GM21447 (cell line): ENCODE measurements at regions not wholly inside any gene's neighbourhood (a gene's known extent, or its start where the extent isn't known, plus 50 kb on each side); places are given as distances from the start of the nearest gene placed in this dataset.

Source experiments
- ATAC-seq: cut with Tn5 transposase; IDR thresholded peaks from one replicate; pipeline ENCODE4 v1.9.1; 2021; ENCODE audit not compliant: unreplicated experiment

GRCh38 chr2:217327953-217328621 is 468.2 kb upstream of the TNP1 start:
- no peak for ATAC-seq

- ATAC-seq, result no peak
Observed at GRCh38 chr2:217326238-217327022, 466.6 kb upstream of the TNP1 start.

DNA sequence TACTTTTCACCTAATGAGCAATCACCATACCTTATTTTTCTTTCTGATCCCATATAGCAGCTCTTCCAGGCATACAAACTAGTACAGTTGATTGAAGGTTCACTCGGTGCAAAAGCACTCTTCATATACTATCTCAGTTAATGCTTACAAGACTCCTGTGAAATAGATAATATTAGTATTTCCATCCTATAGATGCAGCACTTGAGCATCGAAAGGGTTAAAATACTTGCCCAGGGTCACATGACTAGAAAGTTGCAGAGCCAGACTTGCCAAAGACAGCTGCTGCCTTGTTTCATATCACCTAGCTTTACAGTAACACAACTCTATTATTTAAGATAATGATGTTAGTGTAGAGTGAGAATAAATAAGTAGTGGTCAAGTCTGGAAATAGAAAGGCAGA is 466.0 kb upstream of the TNP1 start:
- ATAC-seq, result no peak

GRCh38 chr2:217325251-217325650 is 465.4 kb upstream of the TNP1 start:
- no peak for ATAC-seq

- ATAC-seq, result peak; percentile 67
Observed at GRCh38 chr2:217316743-217317142, 456.9 kb upstream of the TNP1 start.

GRCh38 chr2:217314021-217314460 is 454.2 kb upstream of the TNP1 start:
- ATAC-seq, result no peak

DNA sequence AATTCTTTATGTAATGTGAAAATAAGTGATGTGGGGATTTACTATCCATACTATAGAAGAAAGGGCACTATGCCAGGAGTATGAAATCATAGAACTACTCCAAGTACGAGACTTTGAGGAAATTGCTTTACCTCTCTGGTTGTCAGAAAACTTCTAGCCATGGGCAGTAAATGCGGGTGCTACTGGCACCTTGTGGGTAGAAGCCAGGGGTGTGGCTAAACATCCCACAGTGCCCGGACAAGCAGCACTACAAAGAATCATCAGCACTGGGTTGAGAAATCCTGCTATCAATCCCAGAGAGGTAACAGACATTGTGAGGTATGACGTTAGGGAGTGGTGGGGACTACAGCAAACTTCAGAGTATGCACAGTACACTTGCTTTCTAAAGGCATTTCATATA is 453.5 kb upstream of the TNP1 start:
- ATAC-seq, result no peak

GRCh38 chr2:217309056-217309455 is 449.2 kb upstream of the TNP1 start:
- ATAC-seq, result no peak

- no peak for ATAC-seq
Observed at GRCh38 chr2:217307023-217307422, 447.2 kb upstream of the TNP1 start.

DNA sequence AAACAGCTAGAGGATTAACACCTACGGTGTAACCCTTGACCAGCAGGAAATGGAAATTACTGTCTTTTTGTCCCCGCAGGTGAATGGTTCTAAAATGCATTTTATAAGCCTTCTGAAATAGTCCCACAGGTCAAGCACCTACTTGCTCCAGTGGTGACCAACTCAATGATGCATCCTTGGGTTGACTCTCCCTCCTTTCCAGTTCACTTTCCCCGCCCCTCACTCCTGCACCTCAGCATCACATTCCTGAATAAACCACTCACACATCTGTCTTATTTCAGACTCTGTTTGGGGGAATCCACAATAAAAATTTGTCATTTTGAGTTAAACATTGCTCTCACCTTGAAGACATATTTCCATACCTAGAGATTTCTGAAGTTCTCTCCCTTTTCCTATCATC is 446.0 kb upstream of the TNP1 start:
- ATAC-seq, result no peak

GRCh38 chr2:217304582-217304981 is 444.7 kb upstream of the TNP1 start:
- no peak for ATAC-seq

- no peak for ATAC-seq
Observed at GRCh38 chr2:217302856-217303255, 443.0 kb upstream of the TNP1 start.

- ATAC-seq, result no peak
Observed at GRCh38 chr2:217301142-217301925, 441.5 kb upstream of the TNP1 start.

DNA sequence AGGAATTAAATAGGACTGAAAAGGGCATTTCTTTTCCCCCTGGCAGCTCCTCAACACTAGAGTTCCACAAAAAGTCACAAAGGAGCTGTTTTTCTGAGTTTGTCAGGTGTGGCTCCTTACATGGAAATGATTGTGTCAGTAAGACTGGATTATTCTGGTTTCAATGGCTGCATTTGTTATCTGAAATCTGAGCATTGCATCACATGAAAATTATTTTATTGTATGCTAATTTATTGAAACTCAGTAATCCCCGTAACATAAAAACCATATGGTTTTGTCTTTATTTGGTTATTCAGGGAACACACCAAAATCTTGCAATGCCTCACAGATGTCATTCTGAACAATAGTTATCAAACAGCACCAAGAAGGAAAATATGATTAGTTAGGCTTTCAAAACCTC is 439.7 kb upstream of the TNP1 start:
- no peak for ATAC-seq

- ATAC-seq, result no peak
Observed at GRCh38 chr2:217297096-217297495, 437.2 kb upstream of the TNP1 start.

DNA sequence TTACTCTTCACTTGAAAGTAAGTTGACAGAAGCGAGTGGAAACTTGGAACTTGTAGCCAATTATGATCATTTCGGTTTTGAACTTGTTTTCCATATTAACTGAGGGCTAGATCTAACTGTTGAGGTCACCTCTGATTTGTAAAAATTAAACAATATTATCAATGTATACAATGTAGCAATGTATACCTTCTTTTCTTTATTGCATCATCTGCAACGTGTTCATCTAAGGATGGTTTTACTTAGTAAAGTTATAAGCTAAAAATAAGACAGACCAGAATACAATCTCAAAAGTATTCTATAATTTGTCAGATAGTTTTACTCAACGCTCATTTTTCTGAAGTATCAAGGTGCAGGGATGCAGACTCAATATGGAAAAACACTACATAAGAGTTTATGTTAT is 435.0 kb upstream of the TNP1 start:
- no peak for ATAC-seq

DNA sequence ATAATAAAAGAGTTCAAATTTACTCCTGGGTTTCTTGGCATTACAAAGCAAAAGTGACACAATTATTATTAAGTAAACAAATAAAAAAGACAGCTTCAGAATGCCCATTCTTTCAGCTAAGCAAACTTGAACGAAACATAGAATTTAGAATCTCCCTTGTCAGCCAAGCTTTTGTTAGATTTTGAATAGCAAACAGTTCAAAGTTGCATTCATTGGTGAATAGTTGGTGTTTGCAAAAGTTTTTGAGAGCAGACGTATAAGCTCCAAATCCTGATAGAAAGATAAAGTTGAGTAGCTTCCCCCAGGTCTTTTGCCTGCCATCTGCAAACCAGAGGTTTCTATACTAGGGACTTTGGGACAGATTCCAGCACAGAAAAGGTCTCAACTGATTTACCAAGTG is 434.3 kb upstream of the TNP1 start:
- no peak for ATAC-seq

DNA sequence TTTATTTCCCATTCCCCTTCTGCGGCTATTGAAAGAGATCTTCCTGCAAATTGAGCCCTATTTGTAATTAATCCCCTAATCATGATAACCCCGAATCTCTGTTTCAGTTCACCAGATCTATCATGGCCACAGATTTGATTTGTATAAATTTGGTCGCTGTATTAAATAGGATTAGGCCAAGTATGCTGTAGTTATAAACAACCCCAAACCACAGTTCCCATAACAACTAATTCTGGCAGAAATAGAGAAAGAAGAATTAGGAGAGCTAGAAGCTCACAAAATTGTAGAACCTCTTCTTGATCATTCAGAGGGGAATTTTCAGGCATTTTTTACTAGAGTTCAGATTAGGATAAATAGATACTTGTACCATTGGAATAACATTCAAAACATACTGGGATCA is 433.7 kb upstream of the TNP1 start:
- no peak for ATAC-seq

GRCh38 chr2:217293046-217293445 is 433.2 kb upstream of the TNP1 start:
- ATAC-seq, result no peak

GRCh38 chr2:217291259-217291658 is 431.4 kb upstream of the TNP1 start:
- ATAC-seq, result no peak

- ATAC-seq, result no peak
Observed at GRCh38 chr2:217290467-217290866, 430.6 kb upstream of the TNP1 start.

GRCh38 chr2:217289907-217290280 is 430.0 kb upstream of the TNP1 start:
- no peak for ATAC-seq
